ENCODE measurements at regions not wholly inside any gene's neighbourhood (a gene's known extent, or its start where the extent isn't known, plus 50 kb on each side); places are given as distances from the start of the nearest gene placed in this dataset.

GRCh38 chr3:3281024-3281423, 101.5 kb upstream of the CRBN start:
- FAIRE-seq (no peak), DNase-seq (ENCODE audit: extremely low read depth in 1 of 4, low spot score in 3 of 4) (no peak), ATAC-seq (no peak)
- WGBS (ENCODE audit: insufficient coverage, low coverage, missing lambda C conversion rate): 0% methylated on average over 2 of the region's 2 CpGs
- Histone ChIP-seq H3K9me1 (ENCODE audit: control insufficient read depth, insufficient read depth, low read length) (no peaks in the 10 kb centered on the region), H2AFZ (ENCODE audit: low read depth, low read length) (no peak overlapping the region), H3K4me2 (ENCODE audit: insufficient read depth, low read length) (no peak overlapping the region), H3K27me3 (ENCODE audit: control insufficient read depth in 2 of 2, insufficient read depth in 2 of 2, low read length in 2 of 2) (no peaks in the 10 kb centered on the region), H3K4me3 (no peak overlapping the region), H3K4me1 (replicated peaks in 1 of 2; ENCODE audit: control insufficient read depth in 2 of 2, insufficient read depth in 2 of 2, low read length in 2 of 2) (no peaks in the 10 kb centered on the region), H3K27ac (ENCODE audit: extremely low read depth, low read depth, low read length) (no peak overlapping the region), H3K79me2 (ENCODE audit: control insufficient read depth, insufficient read depth, low read length) (no peaks in the 10 kb centered on the region), H3K36me3 (ENCODE audit: control insufficient read depth, insufficient read depth, low read length) (no peaks in the 10 kb centered on the region), H4K20me1 (replicated peaks; ENCODE audit: control insufficient read depth, insufficient read depth, low read length) (no peaks in the 10 kb centered on the region), H3K9me3 (replicated peaks; ENCODE audit: control insufficient read depth, insufficient read depth, low read depth, low read length) (no peaks in the 10 kb centered on the region), H3K9ac (ENCODE audit: insufficient read depth in 1 of 2, low read depth in 2 of 2, low read length in 2 of 2) (no peak overlapping the region)
- intact Hi-C loops (cut with micrococcal nuclease) (no loop called here), in situ Hi-C loops (cut with MboI) (no loop called here)
- TF ChIP-seq ATF6 (CRISPR knock-in tag; IDR thresholded peaks at IDR 0.05): no peak
- no peak for TF ChIP-seq KLF6 (CRISPR knock-in tag; IDR thresholded peaks at IDR 0.05; ENCODE audit: borderline replicate concordance)
- no peak for TF ChIP-seq PYGO2 (tag; IDR thresholded peaks at IDR 0.05)
- TF ChIP-seq, protein P1, sequence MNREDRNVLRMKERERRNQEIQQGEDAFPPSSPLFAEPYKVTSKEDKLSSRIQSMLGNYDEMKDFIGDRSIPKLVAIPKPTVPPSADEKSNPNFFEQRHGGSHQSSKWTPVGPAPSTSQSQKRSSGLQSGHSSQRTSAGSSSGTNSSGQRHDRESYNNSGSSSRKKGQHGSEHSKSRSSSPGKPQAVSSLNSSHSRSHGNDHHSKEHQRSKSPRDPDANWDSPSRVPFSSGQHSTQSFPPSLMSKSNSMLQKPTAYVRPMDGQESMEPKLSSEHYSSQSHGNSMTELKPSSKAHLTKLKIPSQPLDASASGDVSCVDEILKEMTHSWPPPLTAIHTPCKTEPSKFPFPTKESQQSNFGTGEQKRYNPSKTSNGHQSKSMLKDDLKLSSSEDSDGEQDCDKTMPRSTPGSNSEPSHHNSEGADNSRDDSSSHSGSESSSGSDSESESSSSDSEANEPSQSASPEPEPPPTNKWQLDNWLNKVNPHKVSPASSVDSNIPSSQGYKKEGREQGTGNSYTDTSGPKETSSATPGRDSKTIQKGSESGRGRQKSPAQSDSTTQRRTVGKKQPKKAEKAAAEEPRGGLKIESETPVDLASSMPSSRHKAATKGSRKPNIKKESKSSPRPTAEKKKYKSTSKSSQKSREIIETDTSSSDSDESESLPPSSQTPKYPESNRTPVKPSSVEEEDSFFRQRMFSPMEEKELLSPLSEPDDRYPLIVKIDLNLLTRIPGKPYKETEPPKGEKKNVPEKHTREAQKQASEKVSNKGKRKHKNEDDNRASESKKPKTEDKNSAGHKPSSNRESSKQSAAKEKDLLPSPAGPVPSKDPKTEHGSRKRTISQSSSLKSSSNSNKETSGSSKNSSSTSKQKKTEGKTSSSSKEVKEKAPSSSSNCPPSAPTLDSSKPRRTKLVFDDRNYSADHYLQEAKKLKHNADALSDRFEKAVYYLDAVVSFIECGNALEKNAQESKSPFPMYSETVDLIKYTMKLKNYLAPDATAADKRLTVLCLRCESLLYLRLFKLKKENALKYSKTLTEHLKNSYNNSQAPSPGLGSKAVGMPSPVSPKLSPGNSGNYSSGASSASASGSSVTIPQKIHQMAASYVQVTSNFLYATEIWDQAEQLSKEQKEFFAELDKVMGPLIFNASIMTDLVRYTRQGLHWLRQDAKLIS (CRISPR knock-in tag; IDR thresholded peaks at IDR 0.05): no peak
- TF ChIP-seq ZBTB5 (IDR thresholded peaks at IDR 0.05): no peak
- POLR2A ChIA-PET: no interaction called here
- BruUV-seq (replicated peaks): no TSS peak
- CTCF ChIA-PET (ENCODE audit: low intra/inter-chr PET ratio): no interaction called here

Measured in K562 (cell line).